ENCODE measurements at regions not wholly inside any gene's neighbourhood (a gene's known extent, or its start where the extent isn't known, plus 50 kb on each side); places are given as distances from the start of the nearest gene placed in this dataset.

GRCh38 chr6:164720-165119, 127.6 kb upstream of the DUSP22 start:
- Histone ChIP-seq H2BK20ac (ENCODE audit: low read depth, low read length, poor library complexity, severe bottlenecking) (no peak overlapping the region), H3K14ac (ENCODE audit: insufficient read depth, low read length) (no peak overlapping the region), H3T11ph (ENCODE audit: low read length) (no peak overlapping the region), H3K56ac (ENCODE audit: insufficient read length, low read depth, low read length) (no peak overlapping the region), H2AFZ (ENCODE audit: low read length) (no peak overlapping the region), H4K8ac (replicated peaks; ENCODE audit: insufficient read length, low read depth, low read length) (no peak overlapping the region), H3K27ac (ENCODE audit: insufficient read length, low read depth, low read length) (no peak overlapping the region), H3K4me2 (ENCODE audit: insufficient read depth, insufficient read length, low read length) (no peak overlapping the region), H3K23me2 (ENCODE audit: insufficient read length, low read depth, low read length, poor library complexity, severe bottlenecking) (no peaks in the 10 kb centered on the region), H3K4me1 (ENCODE audit: insufficient read depth, low read length) (no peaks in the 10 kb centered on the region), H2AK5ac (ENCODE audit: insufficient read length, low read length) (no peak overlapping the region), H3K9ac (ENCODE audit: extremely low read depth, insufficient read length, low read length) (no peak overlapping the region), H3K79me1 (ENCODE audit: insufficient read depth, low read depth, low read length, poor library complexity, severe bottlenecking) (no peaks in the 10 kb centered on the region), H3K23ac (ENCODE audit: insufficient read length, low read depth, low read length) (no peak overlapping the region), H4K5ac (ENCODE audit: insufficient read length, low read depth, low read length) (no peak overlapping the region), H3K4ac (ENCODE audit: low read depth, low read length) (no peak overlapping the region), H3K18ac (ENCODE audit: insufficient read length, low read depth, low read length) (no peak overlapping the region), H2BK120ac (ENCODE audit: low read depth, low read length, poor library complexity, severe bottlenecking) (no peak overlapping the region), H2BK5ac (ENCODE audit: insufficient read length, low read length) (no peak overlapping the region), H4K91ac (ENCODE audit: insufficient read length, low read depth, low read length) (no peak overlapping the region), H2BK12ac (ENCODE audit: insufficient read length, low read depth, low read length) (no peak overlapping the region), H3K9me3 (ENCODE audit: control insufficient read depth, low read depth, low read length) (no peaks in the 10 kb centered on the region), H2BK15ac (ENCODE audit: low read depth, low read length) (no peak overlapping the region), H4K20me1 (ENCODE audit: control insufficient read depth, insufficient read depth, insufficient read length) (no peaks in the 10 kb centered on the region), H3K79me2 (ENCODE audit: insufficient read depth, low read length) (no peaks in the 10 kb centered on the region), H3K27me3 (ENCODE audit: insufficient read depth, low read length) (no peaks in the 10 kb centered on the region)
- no peak for DNase-seq
- H3K4me3 Mint-ChIP-seq = no peak overlapping the region
- H3K27ac Mint-ChIP-seq = no peak overlapping the region
- no peaks in the 10 kb centered on the region for H3K36me3 Mint-ChIP-seq (ENCODE audit: insufficient read depth in 1 of 3, low read depth in 3 of 3)
- TF ChIP-seq, protein P1, sequence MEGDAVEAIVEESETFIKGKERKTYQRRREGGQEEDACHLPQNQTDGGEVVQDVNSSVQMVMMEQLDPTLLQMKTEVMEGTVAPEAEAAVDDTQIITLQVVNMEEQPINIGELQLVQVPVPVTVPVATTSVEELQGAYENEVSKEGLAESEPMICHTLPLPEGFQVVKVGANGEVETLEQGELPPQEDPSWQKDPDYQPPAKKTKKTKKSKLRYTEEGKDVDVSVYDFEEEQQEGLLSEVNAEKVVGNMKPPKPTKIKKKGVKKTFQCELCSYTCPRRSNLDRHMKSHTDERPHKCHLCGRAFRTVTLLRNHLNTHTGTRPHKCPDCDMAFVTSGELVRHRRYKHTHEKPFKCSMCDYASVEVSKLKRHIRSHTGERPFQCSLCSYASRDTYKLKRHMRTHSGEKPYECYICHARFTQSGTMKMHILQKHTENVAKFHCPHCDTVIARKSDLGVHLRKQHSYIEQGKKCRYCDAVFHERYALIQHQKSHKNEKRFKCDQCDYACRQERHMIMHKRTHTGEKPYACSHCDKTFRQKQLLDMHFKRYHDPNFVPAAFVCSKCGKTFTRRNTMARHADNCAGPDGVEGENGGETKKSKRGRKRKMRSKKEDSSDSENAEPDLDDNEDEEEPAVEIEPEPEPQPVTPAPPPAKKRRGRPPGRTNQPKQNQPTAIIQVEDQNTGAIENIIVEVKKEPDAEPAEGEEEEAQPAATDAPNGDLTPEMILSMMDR (conservative IDR thresholded peaks at IDR 0.05) = no peak
- WGBS (ENCODE audit: extremely low coverage, insufficient read length, low lambda C conversion rate) = no CpG with 5 or more reads among the region's 7 CpGs
- no peaks in the 10 kb centered on the region for H3K4me1 Mint-ChIP-seq
- H3K9me3 Mint-ChIP-seq = peaks cover 5 to 43% of the 10 kb centered on the region in 2 experiments; a peak in 3 of 5 replicates
- H3K27me3 Mint-ChIP-seq (ENCODE audit: low read depth) = peaks cover 6% of the 10 kb centered on the region
